NOMO-1 treated with dmso at 0.1 percent for 144 hours (cell line): ENCODE measurements at regions not wholly inside any gene's neighbourhood (a gene's known extent, or its start where the extent isn't known, plus 50 kb on each side); places are given as distances from the start of the nearest gene placed in this dataset.

Experiments
- DNase-seq: peaks from one replicate; lab custom pipeline; 2025; ENCODE audit not compliant: unreplicated experiment; lab: John Stamatoyannopoulos, UW

DNA sequence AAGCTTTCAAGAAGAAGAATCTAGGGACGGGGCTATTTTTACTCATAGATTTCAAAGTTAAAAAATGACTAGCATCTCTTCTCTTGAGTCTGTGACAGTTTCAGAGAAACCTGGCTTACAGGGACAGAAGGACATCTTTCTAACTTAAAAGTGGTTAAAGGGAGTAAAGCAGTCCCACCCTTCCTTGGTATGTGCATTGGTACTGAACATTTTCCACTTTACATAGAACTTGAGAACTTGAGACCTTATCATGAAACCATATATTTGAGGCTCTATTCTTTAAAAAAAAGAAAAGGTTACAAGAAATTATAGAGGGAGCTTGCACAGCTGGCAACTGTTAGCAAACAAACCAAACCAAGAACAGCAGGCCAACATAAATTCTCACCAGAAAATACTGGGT is 73.4 kb upstream of the GAREM1 start:
- DNase-seq = no peak

DNA sequence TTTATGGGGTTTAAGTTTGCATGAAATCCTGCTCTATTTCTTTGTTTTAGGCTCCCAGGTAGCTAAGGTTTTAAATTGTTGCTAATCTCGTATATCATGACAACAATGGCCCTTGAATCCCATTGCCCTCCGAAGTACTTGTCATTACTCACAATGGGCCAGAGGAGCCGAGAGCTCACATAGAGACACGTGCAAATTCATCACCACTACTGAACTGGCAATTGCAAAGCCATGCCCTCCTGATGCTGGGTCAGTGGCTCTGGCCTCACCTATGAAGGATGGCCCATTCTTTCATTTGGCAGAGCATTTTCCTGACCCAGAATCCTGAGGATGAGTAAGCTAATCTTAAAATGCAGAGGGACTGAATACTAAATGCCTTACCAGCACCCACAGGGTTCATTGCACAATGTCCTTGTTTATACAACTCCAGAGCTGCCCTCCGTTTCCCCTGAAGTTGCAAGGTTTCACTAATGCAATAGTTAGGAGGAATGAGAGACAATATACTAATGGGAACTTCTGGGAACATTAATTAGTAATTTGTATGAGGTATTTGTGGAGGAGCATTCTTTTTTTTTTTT is 71.6 kb upstream of the GAREM1 start:
- no peak for DNase-seq

DNA sequence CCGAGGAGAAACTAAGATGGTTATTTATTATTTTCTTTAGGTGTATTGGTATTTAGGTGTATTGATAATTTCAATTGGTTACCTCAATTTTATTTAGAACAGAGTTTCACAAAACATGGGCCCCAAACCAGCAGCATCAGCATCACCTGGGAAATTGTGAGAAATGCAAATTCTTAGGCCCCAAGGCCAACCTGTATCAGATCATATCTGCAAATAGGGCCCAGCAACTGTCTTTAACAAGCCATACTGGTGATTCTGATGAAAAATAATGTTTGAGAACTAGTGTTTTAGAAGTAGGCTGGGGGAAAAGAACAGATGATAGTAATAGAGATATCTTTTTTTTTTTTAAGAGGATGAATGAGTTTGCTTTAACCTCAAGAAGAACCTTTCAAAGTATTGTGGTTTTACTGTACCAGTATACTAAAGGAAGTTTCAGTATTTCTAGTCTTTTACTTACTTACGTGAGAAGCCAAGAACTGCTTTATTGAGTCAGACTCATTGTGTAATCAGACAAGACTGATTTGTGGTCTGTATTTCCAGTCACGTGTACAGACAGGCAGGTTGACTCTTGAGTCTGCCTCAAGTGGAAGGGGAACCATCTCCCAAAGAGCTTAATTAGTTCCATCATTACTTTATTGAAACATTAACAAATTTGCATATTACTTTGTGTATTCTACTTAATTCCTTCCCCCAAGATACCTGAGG is 60.4 kb upstream of the GAREM1 start:
- DNase-seq = peak; percentile 72

DNA sequence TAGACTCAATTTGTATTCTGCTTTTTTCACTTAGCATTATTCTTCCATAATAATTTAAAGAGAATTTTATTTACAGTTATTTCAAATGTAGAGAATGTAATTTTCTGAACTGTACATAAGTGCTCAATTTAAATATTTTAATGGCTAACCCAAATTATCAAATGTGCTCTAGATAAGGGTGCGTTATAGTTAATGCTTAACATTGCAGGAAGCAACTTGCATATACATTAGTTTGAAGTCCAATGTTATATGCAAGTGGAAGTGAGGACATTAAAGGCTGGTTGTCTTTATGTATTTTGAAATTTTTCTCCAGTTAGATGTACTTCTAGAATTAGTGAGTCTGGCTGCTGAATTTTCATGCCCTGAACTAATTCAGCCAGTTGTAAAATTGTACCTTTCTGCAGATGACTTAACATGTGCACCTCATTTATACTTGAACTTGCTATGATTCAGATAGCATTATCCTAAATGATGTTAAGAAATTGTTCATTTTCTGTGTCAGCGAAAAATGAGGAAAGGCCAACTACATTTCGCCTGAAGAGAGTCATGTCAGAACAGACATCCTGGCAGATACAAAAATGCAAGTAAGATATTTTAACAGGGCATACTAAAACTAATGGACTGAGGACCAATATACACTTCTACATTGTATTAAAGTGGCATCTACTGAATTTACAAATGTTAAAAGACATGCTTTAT is 59.2 kb upstream of the GAREM1 start:
- no peak for DNase-seq

DNA sequence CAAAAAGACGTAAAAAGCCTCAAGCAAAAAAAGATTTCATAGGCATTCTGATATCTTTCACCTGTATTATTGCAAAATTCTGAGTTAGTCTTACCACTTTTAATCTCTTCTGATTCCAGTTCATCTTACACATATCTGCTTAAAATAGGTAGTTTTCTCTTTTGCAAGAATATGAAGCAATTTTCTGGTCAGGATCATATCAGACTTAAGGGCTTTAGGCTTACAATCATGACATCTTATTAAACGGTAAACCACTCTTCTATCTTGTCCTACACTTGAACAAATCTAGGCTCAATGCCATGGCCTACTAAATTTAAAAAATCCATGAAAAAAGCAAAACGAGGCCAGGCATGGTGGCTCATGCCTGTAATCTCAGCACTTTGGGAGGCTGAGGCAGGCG is 50.1 kb upstream of the GAREM1 start:
- no peak for DNase-seq
